PC-9 (cell line): ENCODE measurements at regions not wholly inside any gene's neighbourhood (a gene's known extent, or its start where the extent isn't known, plus 50 kb on each side); places are given as distances from the start of the nearest gene placed in this dataset.

Experiments
- BruUV-seq: library from RNA; stranded (reverse); fragments of 400-500 nt; replicated peaks from 2 replicates; lab custom pipeline; 2021; lab: Mats Ljungman, UMichigan
- CTCF ChIA-PET: fragments of 300-600 bp; sonication (Branson Sonifier 250); formaldehyde crosslinking; loops from one replicate; lab custom pipeline; 2022; ENCODE audit warnings: antibody characterized with exemption; lab: Charles Lee
- POLR2A ChIA-PET: fragments of 300-600 bp; sonication (Branson Sonifier 250); formaldehyde crosslinking; loops from one replicate; lab custom pipeline; 2022; ENCODE audit warnings: antibody characterized with exemption; ENCODE audit not compliant: unreplicated experiment; lab: Charles Lee
- DNase-seq, 2 experiments: peaks; one replicate each; pipeline versions ENCODE4 v3.0.0 to v3.0.0-alpha.2; 2015 to 2022; ENCODE audit warnings: mixed read lengths in 1 of 2
- H2AFZ ChIP-seq: fragments of 200-600 bp; sonication (generic); 2 replicates; pipeline ENCODE4 v1.8.1; 2017; ENCODE audit warnings: antibody characterized with exemption
- H3F3A ChIP-seq: fragments of 200-600 bp; sonication (generic); 2 replicates; pipeline ENCODE4 v1.8.1; 2017; ENCODE audit warnings: antibody characterized with exemption, mild to moderate bottlenecking, low read depth; ENCODE audit not compliant: insufficient read depth
- H3K27ac ChIP-seq: fragments of 200-600 bp; sonication (generic); 2 replicates; pipeline ENCODE4 v1.6.1; 2016; ENCODE audit warnings: mixed run types
- H3K27me3 ChIP-seq: fragments of 200-600 bp; sonication (generic); 2 replicates; pipeline ENCODE4 v1.6.1; 2016; ENCODE audit warnings: low read depth, mixed run types; ENCODE audit not compliant: insufficient read depth
- H3K36me3 ChIP-seq: fragments of 200-600 bp; sonication (generic); 2 replicates; pipeline ENCODE4 v1.6.1; 2016; ENCODE audit warnings: low read depth, mixed run types
- H3K4me1 ChIP-seq: fragments of 200-600 bp; sonication (generic); replicated peaks from 2 replicates; pipeline ENCODE4 v1.6.1; 2016; ENCODE audit warnings: mixed run types; ENCODE audit not compliant: insufficient read depth
- H3K4me2 ChIP-seq: fragments of 200-600 bp; sonication (generic); 2 replicates; pipeline ENCODE4 v1.6.1; 2017; ENCODE audit warnings: mixed run types
- H3K4me3 ChIP-seq: fragments of 200-600 bp; sonication (generic); 2 replicates; pipeline ENCODE4 v1.6.1; 2016; ENCODE audit warnings: mixed run types
- H3K79me2 ChIP-seq: fragments of 200-600 bp; sonication (generic); 2 replicates; pipeline ENCODE4 v1.6.1; 2017; ENCODE audit warnings: low read depth, mixed run types
- H3K9me2 ChIP-seq: fragments of 200-600 bp; sonication (generic); 2 replicates; pipeline ENCODE4 v1.8.1; 2017; ENCODE audit warnings: mild to moderate bottlenecking; ENCODE audit not compliant: insufficient read depth
- H3K9me3 ChIP-seq: fragments of 200-600 bp; sonication (generic); 2 replicates; pipeline ENCODE4 v1.8.1; 2016; ENCODE audit warnings: low read depth; ENCODE audit not compliant: insufficient read depth
- H4K20me1 ChIP-seq: fragments of 200-600 bp; sonication (generic); 2 replicates; pipeline ENCODE4 v1.8.1; 2017; ENCODE audit not compliant: insufficient read depth
- CTCF ChIP-seq: fragments of 200-600 bp; sonication (generic); conservative IDR thresholded peaks from 2 replicates; pipeline ENCODE4 v1.6.1; 2017; ENCODE audit warnings: mixed run types, antibody characterized with exemption, mild to moderate bottlenecking, moderate library complexity
- EZH2 ChIP-seq: fragments of 200-600 bp; sonication (generic); IDR thresholded peaks from 2 replicates; pipeline ENCODE4 v1.8.0; 2017; ENCODE audit warnings: antibody characterized with exemption, low read depth
- intact Hi-C: fragments of 100-400 bp; cut with micrococcal nuclease; formaldehyde crosslinking; loops from one replicate; pipeline ENCODE4 v1.10.0; 2022; ENCODE audit not compliant: unreplicated experiment

DNA sequence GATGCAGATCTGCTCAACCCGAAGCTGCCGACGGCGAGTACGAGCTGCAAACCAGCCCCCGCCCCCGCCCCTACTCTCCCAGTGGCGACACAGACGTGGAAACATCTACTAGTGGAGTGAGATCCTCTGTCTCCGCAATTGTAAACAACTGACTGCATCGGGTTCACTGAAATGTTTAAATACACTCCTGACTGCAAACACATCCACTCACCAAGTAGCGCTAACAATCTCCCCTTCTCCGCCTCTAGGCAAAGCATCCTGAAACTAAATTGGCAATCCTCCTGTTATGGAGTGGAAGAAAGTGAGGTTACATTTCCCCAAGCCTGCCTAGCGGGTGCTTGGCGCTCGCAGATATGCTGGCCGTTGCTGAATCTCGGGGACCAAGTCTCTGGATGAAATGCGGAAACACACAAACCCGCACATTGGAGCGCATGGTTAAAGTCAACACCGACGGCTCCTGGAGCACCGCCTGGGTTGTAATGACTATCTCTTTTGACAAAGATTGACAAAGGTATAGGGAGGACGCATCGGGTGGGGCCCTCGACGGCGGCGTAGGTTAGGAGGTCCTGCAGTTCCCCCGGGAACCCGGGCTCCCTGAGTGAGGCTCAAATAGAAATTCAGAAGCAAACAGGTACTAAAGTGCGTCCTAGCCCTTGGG is 117.0 kb upstream of the TEX13C start:
- Histone ChIP-seq H3K4me3 (no peak overlapping the region), H3K79me2 (no peaks in the 10 kb centered on the region), H3K9me3 (0 out of 2 replicates have a peak, but pooled peaks cover 2% of the 10 kb centered on the region), H2AFZ (no peak overlapping the region), H3K4me2 (peak overlapping the region; percentile 75), H4K20me1 (no peaks in the 10 kb centered on the region), H3K9me2 (no peaks in the 10 kb centered on the region), H3K4me1 (no peaks in the 10 kb centered on the region), H3F3A (no peaks in the 10 kb centered on the region), H3K36me3 (no peaks in the 10 kb centered on the region), H3K27ac (no peak overlapping the region), H3K27me3 (peaks cover 24% of the 10 kb centered on the region)
- ChIA-PET POLR2A (no interaction called here), CTCF (no interaction called here)
- intact Hi-C loops: no loop called here
- TF ChIP-seq EZH2: no peak
- TF ChIP-seq CTCF: no peak
- peak in 1 of 2 experiments; percentile 18 for DNase-seq
- no TSS peak for BruUV-seq

DNA sequence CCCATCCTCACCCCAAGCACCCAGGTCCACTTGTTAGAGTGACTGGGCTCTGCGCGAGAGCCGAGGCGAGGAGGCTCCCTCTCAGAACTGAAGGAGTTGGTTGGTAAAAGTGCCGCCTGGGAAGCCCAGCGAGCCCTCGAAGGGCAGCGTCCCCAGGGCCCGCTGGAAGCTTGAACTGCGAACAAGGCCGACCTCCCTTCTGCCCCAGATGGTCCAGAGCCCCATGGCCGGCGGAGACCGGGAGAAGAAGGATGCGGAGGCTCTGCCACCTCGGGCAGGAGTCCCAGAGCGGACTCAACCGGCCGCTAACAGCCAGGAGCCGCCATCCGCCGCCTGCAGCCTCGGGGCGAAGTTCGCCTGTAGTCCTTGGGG is 116.3 kb upstream of the TEX13C start:
- intact Hi-C loops: no loop called here
- Histone ChIP-seq H3K27ac (no peak overlapping the region), H3F3A (no peaks in the 10 kb centered on the region), H3K79me2 (no peaks in the 10 kb centered on the region), H3K4me3 (peak overlapping the region; percentile 48), H3K27me3 (peaks cover 24% of the 10 kb centered on the region), H2AFZ (peak overlapping the region; percentile 65), H3K36me3 (no peaks in the 10 kb centered on the region), H4K20me1 (no peaks in the 10 kb centered on the region), H3K9me2 (no peaks in the 10 kb centered on the region), H3K4me1 (no peaks in the 10 kb centered on the region), H3K9me3 (peaks cover 6% of the 10 kb centered on the region; the same call in 1 of the 2 replicates), H3K4me2 (peak overlapping the region; percentile 75)
- CTCF ChIA-PET: no interaction called here
- no peak for TF ChIP-seq EZH2
- no peak for TF ChIP-seq CTCF
- DNase-seq: peak in 1 of 2 experiments; percentile 15
- POLR2A ChIA-PET: no interaction called here
- BruUV-seq: no TSS peak

GRCh38 chrX:125203737-125204578 is 115.7 kb upstream of the TEX13C start:
- Histone ChIP-seq H3K27ac (no peak overlapping the region), H3K36me3 (no peaks in the 10 kb centered on the region), H3K4me3 (peak overlapping the region; percentile 48), H3F3A (no peaks in the 10 kb centered on the region), H2AFZ (peak overlapping the region; percentile 65), H3K4me1 (no peaks in the 10 kb centered on the region), H3K27me3 (peaks cover 24% of the 10 kb centered on the region), H3K9me2 (no peaks in the 10 kb centered on the region), H3K4me2 (peak overlapping the region; percentile 75), H3K9me3 (peaks cover 6% of the 10 kb centered on the region; the same call in 1 of the 2 replicates), H3K79me2 (no peaks in the 10 kb centered on the region), H4K20me1 (no peaks in the 10 kb centered on the region)
- no TSS peak for BruUV-seq
- no peak for DNase-seq
- CTCF ChIA-PET: no interaction called here
- intact Hi-C loops: no loop called here
- TF ChIP-seq EZH2 (no peak), CTCF (no peak)
- POLR2A ChIA-PET: no interaction called here
